NCI-H82 treated with DMSO at 0.1 percent for 48 hours (cell line): ENCODE measurements at regions not wholly inside any gene's neighbourhood (a gene's known extent, or its start where the extent isn't known, plus 50 kb on each side); places are given as distances from the start of the nearest gene placed in this dataset.
"Not testable (repeated sequence)": the region's sequence is repeated elsewhere in the genome, so short reads cannot be mapped to it uniquely, and the experiment has no call there.

Experiments used
- DNase-seq: peaks from one replicate; lab custom pipeline; 2025; ENCODE audit not compliant: unreplicated experiment; lab: John Stamatoyannopoulos, UW

DNA sequence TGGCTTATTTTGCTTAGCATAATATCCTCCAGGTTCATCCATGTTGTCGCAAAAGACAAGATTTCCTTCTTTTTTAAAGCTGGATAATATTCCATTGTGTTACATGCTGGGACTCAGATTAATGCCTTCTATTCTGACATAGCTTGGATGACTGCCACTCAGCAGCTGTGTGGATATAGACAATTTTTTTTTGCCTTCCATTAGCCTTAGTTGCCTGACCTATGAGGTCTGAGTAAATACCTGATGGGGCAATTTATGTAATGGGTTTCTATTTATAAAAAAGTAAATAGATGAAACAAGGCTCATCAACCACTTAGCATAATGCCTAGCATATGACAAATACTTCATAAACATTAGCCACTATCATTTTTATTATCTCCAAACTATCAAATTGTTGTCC is 515.4 kb downstream of the ZNF674 start:
- no peak for DNase-seq

DNA sequence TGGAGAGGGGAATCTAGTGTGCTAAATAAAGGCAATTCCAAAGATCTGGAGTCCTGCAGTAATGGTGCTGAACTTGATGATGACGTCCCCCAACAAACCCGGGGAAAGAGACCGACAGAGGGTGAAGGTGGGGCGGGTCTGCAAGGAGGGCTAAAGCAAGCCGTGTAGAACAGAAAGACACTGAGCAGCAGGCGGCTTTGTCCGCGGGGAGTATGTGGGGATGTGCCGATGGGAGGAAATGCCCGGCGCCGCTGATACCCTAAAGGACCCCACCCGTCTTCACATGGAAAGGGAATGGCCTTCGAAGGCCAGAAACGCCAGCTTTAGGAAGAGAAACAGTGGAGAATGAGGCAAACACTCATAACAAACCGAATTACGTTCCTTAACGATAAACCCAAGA is 528.9 kb downstream of the ZNF674 start:
- DNase-seq = no peak

DNA sequence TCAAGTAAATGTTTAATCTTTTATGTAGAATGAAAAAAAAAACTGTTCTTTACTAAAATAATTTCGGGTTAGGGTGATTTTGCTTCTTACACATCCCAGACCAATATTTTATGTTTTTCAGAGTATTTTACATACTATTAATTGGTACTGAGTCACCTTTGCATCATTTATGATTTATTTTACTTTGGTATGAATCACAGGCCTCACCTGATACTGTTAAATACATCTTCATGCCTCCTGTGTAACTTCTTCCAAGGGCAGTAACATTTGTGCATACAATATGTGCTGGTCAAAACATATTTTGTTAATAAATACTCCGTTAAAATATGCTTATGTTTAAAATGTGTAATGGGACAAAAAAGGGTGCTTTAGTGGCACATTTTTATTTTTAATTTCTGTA is 529.6 kb downstream of the ZNF674 start:
- DNase-seq = no peak

DNA sequence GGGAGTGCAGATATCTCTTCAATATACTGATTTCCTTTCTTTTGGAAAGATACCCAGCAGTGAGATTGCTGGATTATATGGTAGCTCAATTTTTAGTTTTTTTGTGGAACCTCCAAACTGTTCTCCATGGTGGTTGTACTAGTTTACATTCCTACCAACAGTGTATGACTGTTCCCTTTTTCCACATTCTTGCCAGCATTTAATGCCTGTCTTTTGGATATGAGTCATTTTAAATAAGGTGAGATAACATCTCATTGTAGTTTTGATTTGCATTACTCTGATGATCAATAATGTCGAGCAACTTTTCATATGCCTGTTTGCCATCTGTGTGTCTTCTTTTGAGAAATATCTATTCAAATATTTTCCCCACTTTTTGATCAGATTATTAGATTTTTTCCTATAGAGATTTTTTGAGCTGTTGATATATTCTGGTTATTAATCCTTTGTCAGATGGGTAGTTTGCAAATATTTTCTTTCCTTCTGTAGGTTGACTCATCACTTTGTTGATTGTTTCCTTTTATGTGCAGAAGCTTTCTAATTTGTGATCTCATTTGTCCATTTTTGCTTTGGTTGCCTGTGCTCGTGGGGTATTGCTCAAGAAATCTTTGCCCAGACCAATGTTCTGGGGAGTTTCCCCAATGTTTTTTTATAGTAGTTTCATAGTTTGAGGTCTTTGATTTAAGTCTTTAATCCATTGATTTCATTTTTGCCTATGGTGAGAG is 552.7 kb downstream of the ZNF674 start:
- no peak for DNase-seq

DNA sequence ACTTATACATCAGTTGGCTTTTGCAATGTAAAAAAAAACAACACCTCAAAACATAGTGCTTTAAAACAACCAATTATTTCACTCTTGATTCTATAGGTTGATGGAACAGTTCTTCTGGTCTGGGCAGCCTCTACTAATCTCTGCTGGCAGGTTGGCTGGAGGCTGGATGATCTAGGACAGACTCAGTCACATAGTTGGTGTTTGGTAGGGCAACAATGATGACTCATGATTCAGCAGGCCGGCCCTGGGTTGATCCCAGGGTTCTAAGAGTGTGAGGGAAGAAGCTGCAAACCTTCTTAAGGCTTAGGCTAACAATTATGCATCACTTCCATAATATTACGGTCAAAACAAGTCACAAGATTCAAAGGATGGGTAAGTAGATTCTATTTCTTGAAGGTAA is 558.2 kb downstream of the ZNF674 start:
- DNase-seq = no peak

DNA sequence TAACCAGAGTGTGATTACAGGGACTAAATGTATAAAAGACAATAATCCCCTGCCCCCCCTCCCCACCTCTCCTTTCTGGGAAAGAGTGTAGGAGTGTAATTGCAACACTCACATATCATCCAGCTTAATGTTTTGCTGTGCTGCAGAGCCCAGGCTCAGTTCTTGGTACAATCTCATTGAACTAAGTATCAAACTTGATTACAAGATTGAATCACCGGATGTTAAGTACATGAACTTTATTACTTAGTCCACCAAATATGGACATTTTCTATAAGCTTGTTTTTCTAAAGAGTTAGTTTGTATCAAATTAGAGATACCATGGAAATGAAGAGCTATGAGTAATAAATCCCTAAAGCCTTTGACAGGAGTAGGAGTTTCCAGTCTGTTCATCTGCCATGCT is 559.1 kb downstream of the ZNF674 start:
- no peak for DNase-seq

DNA sequence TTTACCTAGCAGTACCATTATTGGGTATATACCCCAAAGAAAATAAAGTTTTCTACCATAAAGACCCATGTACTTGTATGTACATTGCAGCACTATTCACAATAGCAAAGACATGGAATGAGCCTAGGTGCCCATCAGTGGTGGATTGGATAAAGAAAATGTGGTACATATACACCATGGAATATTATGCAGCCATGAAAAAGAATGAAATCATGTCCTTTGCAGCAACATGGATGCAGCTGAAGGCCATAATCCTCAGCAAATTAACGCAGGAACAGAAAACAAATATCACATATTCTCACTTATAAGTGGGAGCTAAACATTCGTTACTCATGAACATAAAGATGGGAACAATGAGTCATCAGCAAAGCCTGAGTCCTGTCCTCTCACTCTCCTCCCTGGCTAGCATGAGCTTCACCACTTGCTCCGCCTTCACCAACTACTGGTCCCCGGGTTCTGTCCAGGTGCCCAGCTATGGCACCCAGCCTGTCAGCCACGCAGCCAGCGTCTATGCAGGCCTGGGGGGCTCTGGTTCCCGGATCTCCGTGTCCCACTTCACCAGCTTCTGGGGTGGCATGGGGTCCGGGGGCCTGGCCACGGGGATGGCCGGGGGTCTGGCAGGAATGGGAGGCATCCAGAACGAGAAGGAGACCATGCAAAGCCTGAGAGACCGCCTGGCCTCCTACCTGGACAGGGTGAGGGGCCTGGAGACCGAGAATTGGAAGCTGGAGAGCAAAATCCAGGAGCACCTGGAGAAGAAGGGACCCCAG is 562.1 kb downstream of the ZNF674 start:
- DNase-seq = not testable (repeated sequence)

DNA sequence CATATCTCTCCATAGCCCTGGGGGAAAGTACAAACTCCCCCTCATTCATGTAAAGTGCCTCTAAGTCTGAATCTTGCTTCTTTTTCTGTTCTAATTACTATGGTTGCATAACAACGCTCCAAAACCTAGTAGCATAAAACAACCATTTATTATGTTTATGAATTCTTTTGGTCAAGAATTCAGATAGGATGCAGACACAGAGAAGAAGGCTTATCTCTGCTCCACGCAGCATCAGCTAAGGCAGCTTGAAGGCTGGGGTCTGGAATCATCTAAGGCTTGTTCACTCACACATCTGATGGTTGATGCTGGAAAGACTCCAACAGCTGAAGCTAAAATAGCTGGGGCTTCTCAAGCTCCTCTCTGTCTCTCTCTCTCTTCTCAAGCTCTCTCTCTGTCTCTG is 564.5 kb downstream of the ZNF674 start:
- no peak for DNase-seq

DNA sequence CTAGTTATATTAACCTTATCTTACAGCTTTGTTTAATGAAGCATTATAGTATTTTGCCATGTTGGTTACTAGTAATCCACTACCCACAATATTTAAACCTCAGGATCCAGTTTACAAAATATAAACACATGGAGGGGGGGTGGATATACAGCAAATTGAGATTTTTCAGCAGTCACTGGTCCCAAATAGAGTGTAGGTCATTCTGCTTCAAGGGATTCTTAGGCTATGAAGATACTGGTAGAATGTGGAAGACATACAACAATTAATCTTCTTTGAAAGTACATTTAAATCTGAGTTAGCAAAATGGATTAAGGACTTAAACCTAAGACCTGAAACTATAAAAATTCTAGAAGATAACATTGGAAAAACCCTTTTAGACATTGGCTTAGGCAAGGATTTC is 569.6 kb downstream of the ZNF674 start:
- DNase-seq = no peak

DNA sequence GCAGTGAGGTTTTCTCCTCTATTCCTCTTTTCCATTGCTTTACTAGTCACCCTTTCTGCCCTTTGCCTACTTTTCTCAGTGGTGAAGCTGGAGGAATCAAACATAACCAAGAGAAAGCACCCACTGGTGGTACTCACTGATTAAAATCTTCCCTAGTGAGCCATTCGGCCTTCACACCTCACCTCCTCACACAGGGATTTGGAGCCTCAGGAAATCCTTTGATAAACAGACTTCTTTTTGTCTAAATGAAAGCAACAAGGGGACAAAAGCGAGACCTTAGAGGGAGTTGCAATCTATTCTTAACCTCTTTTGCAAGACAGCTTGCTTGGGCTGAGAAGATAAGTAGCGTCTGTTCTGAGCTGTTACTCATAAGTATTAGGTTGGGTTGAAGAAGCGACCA is 572.6 kb downstream of the ZNF674 start:
- DNase-seq = no peak

DNA sequence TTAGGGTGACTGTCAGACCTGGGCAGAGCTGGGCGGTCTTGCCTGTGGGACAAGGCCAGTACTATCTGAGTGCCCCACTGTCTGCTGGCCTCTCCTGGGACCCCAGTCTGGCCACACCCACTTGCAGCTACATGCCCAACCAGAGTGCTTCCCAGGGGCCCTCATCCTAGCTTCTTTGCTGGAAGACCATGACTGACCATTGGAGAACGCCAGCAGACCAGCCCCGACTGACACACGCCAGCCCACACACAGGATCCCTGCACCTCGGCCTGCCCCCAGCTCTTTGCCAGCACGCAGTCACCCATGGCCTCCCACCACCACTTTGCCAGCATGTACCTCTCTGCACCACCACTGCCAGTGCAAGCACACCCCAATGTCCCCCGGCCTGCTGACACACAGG is 585.7 kb downstream of the ZNF674 start:
- no peak for DNase-seq

DNA sequence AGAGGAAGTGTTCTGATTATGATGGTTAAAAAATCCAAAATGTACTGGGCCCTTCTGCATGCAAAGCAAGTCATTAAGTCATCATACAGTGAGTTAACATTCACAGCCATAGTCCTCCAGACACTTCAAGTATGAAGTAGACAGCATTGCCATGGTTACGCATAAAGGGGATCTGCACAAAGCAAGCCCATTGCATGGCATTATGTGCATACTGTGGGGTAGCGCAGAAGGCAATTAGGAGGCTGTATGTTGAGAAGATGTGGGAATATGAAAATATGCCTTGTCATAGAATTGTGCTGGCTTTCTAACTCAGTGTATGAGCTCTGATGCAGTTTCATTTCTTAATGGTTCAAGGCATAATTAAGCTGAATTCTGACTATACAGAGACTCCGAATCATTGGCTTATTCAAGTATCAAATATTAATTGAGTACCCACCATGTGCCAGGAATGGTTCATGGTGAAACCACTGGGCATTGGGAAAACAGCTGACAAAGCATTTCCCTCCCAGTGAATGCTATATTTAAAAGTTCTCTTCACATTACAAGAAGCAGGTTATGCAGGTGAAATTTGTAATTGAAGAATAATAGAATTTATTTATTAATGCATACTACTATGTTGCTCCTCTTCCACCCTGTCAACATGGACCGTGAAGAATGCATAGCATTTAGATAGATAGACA is 588.9 kb downstream of the ZNF674 start:
- DNase-seq = no peak

DNA sequence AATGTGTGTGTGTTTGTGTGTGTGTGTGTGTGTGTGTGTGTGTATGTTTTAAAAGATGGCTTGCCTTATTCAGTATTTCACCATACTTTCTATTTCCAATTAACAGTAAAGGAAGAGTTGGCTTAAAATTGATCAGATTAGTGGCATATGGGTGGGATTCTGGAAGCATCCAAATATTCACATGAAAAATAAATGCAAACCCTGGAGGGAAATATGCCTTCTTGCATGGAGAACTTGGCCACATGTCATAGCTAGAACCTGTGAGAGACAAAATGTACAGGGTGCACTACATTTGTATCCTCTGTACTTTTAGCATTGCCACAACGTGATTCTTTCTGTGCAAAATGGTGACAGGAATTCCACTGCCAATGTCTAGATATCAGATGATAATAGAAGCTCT is 589.6 kb downstream of the ZNF674 start:
- DNase-seq = no peak

DNA sequence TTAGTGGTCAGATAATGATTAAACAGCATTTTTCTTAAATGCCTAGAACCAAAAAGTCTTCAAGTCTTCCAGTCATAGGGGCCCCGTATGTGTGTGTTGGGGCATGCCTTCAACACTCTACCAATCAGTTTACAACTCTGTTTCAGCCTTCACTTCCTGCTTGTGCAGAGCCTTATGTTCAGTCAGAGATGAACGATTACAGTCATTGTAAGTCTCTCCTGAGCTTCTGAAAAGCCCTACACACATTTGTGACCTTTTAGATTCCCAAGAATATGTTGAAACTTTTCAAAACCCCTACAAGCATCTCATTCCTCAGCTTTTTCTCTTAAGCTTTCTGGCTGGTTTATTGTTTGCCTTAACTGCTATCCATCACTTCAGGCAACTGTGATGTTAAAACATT is 591.2 kb downstream of the ZNF674 start:
- no peak for DNase-seq

DNA sequence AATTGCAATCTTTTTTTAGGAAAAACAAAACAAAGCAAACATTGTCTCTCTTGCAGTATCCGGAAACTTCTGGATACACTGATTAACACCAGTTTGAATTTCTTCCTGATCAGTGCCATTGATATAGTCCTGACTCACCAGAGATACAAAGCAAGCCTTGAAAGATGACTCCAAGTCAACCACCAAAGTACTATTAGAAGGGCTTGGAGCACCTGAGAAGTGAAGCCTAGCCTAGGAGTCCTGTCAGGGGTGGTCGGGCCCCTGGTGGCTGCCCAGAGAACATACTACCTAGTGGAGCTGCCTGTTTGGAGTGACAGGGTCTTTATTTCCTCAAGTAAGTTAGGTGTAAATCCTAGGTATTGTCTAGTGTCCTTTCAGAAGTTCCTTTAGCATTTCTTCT is 593.2 kb downstream of the ZNF674 start:
- no peak for DNase-seq

DNA sequence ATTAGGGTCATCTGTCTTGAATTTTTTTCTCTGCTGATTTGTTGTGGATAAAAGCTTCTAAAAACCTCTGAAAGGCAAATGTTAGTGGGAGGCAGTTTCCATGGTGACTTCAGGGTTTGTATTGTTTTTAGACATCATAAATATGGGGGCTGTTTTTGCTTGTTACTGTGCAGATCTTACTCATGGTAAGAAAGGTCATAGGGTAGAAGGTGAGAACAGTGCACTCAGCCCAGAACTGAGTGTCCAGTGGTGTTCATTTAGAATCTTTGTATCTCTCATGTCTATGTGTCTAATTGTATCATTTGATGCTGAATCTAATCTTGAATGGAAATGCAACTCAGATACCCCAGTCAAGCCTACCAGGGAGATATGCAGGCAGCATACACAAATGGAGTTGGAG is 609.8 kb downstream of the ZNF674 start:
- no peak for DNase-seq

DNA sequence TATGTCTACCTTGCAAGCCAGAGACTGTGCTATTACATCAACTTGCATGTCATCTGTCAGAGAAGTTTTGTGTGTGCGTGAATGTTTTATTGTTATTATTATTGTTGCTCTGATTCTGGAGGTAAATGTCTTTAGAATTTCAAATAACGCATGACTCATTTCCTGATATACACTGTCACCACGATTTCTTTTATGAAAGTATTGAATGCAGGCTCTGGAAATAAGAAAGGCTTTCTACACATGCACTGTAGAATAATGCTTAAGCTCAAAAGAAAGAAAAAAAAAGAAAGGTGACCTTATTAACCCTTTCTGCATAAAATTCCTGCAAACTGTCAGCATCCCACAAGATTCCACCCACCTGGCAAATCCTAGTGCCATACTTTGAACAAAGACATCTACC is 632.9 kb downstream of the ZNF674 start:
- no peak for DNase-seq

DNA sequence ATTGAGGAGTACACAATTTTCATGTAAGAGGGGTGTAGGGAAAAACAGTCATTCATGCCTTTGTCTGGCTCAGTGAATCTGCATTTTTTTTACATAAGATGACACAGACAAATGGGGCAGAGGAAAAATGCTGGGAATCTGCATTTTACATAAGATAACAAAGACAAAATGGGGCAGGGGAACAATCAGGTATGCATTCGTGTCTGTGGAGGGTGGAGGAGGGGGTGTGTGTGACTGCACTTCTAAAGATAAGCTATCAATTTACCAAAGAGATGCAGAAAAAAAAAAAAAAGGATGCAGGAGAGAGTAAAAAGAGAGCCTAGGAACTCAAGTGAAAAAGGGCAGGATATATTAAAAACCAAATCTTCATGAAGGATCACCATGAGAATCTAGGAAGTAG is 637.4 kb downstream of the ZNF674 start:
- DNase-seq = no peak

DNA sequence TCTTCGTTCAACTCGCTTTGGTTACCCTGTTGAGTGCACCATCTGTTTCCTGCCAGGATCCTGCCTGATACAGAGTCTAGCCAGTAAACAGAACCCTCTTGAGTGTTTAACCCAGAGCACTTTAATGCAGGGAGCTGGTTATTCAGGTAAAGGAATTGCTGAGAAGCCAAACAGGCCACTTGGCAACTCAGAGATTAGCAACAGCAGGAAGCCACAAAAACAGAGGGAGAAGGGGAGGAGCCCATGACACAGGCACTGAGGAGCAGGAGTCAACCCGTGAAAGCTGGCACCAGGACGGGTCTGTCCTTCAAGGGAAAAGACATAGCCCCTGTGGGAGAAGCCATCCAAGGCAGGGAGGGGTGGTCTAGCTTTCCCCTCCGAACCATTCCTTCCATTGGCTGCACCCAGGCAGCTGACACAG is 641.4 kb downstream of the ZNF674 start:
- no peak for DNase-seq

DNA sequence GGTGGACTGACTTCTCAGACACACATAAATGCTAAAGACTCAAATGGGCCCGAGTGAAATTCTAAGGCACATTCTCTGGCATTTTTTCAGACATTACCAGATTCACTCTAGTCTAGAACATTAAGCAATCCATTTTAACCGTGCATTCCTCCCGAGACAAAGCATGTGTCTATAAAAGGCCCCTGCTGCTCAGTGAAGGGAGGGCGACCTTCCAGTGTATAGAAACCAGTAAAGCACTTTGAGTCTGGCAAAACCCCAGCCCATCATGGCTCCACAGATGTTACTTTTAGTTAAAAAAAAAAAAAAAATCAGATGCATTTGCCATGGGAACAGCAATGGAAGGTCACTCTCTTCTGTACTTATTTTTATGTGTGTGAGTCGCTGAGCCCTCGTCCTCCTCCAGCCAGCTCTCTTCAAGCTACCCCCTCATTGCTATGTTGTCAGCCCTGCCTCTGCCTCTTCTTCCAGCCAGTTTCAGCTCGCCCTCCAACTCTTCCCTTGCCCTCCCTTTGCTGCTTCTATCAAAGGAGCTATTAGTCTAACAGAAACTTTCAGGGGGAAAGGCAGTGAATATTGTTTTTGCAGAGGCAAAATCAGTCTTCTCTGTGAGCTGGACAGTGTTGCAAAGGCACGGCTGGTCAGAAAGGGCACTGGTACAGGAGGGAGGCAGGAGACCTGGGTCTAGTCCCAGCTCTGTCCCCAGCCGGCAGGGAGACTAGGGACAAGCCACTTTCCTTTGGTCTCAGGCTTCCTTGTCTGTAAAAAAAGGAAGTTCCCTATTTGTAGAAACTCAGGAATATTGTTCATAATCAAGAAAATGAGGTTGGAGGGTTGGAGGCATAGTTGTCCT is 644.2 kb downstream of the ZNF674 start:
- DNase-seq = no peak
